GM12873 (cell line): ENCODE measurements at regions not wholly inside any gene's neighbourhood (a gene's known extent, or its start where the extent isn't known, plus 50 kb on each side); places are given as distances from the start of the nearest gene placed in this dataset.

Experiments
- CTCF ChIP-seq: IDR thresholded peaks from 2 replicates; pipeline ENCODE4 v1.5.1; 2012; ENCODE audit warnings: low read depth, mild to moderate bottlenecking, moderate library complexity, low read length, control low read depth; ENCODE audit not compliant: insufficient read depth; ENCODE audit errors: missing control alignments

GRCh38 chr4:117014236-117014635, 71.1 kb downstream of the TRAM1L1 start:
- no peak for TF ChIP-seq CTCF

GRCh38 chr4:117010671-117011070, 74.7 kb downstream of the TRAM1L1 start:
- no peak for TF ChIP-seq CTCF

- no peak for TF ChIP-seq CTCF
Measured at GRCh38 chr4:117001077-117001476, 84.3 kb downstream of the TRAM1L1 start.

GRCh38 chr4:116982656-116983055, 102.7 kb downstream of the TRAM1L1 start:
- no peak for TF ChIP-seq CTCF

- no peak for TF ChIP-seq CTCF
Measured at GRCh38 chr4:116959045-116959444, 126.3 kb downstream of the TRAM1L1 start.

GRCh38 chr4:116953947-116954346, 131.4 kb downstream of the TRAM1L1 start:
- TF ChIP-seq CTCF: no peak

GRCh38 chr4:116952530-116953136, 132.7 kb downstream of the TRAM1L1 start:
- TF ChIP-seq CTCF: no peak
